Ammon's horn (tissue), 1 donor: ENCODE measurements at regions not wholly inside any gene's neighbourhood (a gene's known extent, or its start where the extent isn't known, plus 50 kb on each side); places are given as distances from the start of the nearest gene placed in this dataset.
A peak's percentile ranks its signal among the peaks of the same experiment; 100 is the strongest.

Experiments used
- DNase-seq: peaks from one replicate; pipeline ENCODE4 v3.0.0-alpha.2; 2016; ENCODE audit warnings: low spot score

- DNase-seq = no peak
Observed at GRCh38 chr6:146903451-146903850, 300.8 kb upstream of the STXBP5 start.

DNA sequence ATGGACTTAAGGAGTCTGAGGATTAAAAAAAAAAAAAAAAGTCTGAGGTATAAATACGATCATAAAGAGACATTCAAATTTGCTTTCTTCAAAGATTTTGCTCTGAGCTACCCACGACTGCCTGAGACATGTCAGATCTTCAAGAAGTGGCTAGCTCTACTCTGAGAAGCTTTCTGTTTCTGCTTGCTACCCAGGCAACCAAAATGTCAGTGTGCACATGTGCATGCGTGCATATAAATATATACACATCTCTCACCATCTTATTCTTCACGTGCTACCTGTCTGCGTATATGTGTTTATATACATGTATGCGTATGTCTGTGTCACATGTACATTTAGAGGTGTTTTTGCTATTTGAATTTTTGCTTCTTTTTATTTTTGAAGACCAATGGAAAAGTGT, 299.6 kb upstream of the STXBP5 start:
- no peak for DNase-seq

- DNase-seq = no peak
Observed at GRCh38 chr6:146905181-146905704, 299.0 kb upstream of the STXBP5 start.

DNA sequence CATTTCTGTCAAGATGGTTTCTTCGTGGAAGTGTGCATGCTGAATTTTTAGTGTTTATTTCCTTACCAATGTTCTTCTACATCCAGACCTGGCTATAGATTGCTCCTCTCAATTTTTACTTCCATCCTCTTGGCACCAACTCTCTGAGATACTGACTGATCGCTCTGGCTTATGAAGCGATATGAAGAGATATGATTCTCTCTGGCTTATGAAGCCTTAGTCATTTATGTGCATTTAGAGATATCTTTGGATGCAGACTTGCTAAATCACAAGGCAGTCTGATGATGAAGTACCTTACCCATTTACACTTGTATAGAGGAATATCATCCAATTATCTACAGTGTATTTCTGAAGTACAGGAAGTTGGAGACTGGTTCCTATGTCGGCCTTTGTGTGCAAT, 295.4 kb upstream of the STXBP5 start:
- DNase-seq = no peak

DNA sequence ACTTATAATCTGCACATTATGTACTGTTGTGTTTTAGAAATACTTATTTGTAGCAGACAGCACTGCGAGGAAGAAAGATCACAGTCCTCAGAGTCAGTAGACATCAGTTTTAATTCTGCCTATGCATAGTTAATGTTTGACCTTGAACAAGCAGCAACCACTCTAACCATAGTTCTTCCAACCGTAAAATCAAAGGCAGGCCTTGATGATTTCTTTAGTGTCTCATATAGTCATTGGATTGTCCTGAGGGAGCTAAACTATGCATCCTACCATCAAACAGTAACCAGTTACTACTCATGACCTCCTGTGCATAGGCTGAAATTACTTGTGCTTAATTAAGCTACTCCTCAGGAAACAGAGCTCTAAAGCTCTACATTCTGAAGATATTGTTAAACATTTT, 294.8 kb upstream of the STXBP5 start:
- DNase-seq = no peak

DNA sequence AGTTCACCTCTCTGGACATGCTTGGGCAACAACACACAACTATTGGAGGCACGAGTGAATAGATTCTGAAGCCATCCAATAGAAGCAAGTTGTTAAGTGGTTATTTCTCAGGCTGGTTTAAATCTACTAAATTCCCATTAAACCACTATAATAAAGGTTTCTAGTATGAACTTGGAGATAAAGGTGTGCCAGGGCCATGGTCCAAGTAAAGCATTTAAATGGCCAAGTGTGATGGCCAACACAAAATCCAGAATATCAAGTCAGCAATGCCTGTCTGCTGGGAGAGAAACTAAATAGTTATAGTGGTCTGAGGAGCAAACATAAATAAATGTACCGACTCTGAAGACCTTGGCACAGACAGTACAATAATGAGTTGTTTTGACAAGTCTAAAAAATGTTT, 294.3 kb upstream of the STXBP5 start:
- DNase-seq = no peak

DNA sequence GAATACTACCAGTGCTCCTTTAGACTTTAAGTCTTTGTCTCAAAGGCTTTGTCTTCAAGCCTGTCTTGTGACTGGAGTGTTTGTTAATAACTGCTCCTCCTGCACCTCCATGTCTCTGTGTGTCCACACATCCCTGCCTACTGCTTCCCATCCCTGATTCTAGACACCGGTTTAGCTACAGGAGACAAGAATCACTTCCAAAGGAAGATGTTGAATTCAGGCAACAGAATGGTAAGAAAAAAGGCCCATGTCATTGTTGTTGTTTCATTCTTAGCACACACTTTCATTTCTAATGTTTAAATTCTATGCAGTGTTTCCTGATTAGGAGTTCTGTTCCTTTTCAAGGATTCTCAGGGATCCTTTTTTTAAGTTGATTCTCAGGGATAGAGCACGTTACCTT, 293.6 kb upstream of the STXBP5 start:
- DNase-seq = no peak

DNA sequence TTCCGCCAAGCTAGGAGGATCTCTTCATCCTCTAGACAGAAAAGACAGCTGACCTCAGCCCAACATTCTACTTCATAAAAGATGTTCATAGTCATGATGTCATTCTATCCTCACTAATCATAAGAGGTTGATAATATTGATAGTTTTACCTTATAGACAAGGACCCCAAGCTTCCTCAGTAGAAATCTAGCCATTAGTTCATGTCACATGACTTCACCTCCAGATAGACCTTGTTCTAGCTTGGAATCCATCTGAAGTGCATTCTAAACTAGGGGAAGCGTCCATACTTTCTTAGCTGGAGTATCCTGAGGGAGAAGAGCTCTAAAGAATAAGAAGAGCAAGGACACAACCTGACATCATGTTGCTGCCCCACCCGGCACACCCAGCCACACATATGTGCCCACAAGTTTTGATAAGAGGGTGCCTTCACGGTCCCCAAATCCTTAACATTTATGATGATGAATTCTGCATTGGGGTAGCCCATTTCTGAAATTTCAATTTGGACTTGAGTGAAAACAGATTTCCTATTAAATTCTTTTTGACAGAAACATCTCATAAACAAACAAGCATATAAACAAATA, 292.5 kb upstream of the STXBP5 start:
- no peak for DNase-seq

DNA sequence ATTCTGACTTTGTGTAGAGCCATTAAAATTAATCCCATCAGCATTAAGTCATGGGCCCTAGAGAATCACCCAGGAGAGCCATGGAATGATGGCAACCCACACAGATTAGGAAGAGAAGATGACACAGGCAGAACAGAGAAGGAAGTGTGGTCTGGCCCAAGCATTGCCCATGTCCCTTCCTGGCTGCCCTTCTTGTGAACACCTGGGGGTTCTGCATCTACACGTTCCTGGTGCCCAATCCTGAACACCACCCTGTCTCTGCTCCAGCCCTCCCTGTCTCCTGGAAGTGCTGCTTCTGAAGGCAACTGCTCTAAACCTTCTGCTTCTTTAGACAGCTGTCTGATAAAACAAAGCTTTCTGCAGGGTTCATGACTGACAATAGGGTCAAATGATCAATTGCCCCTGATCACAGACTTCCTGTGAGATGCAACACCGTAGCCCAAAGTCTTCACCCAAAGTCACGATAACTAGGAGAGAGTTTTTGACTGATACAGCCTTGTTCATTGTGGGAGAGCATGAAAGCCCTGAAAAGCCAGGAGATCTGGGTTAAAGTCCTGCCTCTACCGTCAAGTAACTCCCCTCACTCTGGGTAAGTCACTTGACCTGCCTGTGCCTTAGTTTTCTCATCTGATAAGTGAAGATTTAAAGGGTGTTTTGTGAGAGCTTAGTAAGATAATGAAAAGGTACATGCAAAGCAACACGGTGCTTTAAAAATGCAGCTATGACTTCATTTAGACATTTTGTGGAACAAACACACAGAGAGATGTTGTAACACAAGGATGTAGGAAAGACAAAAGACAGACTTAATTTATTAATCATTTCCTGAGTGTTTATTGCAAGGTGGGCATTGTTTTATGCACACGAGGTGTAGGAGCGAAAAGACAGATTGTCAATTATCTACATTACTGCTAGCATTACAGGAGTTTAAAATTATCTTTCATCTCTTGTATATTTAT, 291.2 kb upstream of the STXBP5 start:
- no peak for DNase-seq

DNA sequence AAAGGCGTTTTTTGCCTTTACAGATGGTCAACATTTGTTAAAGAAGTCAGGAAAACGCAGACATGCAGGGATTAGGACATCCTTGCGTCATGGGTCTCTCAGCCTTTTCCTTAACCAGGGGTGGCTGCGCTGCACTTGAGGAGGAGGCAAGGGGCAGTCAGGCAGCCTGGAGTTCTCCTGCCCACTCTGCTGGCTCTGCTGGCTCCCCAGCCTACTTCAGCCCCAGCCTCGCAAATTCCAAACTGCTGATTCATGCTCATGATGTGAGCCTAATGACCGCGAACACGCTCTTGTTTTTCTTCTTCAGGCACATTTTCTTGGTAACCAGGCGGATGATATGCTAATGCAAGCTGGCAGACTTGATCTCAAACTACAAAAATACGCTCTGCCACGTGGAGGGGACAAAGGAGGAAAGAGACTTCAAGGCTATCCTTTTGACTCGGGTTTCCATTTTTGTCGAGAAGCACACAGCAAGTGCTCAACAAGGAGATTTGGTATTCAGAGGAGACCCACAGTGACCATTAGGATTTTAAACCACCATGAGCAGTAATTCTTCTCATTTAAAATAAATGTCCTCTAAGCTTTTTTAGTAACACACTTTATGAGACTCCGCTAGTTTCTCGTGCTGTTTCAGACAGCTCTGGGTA, 290.3 kb upstream of the STXBP5 start:
- peak; percentile 67 for DNase-seq

GRCh38 chr6:146914489-146915483, 289.4 kb upstream of the STXBP5 start:
- DNase-seq = no peak

- DNase-seq = no peak
Observed at GRCh38 chr6:146915671-146916127, 288.5 kb upstream of the STXBP5 start.

DNA sequence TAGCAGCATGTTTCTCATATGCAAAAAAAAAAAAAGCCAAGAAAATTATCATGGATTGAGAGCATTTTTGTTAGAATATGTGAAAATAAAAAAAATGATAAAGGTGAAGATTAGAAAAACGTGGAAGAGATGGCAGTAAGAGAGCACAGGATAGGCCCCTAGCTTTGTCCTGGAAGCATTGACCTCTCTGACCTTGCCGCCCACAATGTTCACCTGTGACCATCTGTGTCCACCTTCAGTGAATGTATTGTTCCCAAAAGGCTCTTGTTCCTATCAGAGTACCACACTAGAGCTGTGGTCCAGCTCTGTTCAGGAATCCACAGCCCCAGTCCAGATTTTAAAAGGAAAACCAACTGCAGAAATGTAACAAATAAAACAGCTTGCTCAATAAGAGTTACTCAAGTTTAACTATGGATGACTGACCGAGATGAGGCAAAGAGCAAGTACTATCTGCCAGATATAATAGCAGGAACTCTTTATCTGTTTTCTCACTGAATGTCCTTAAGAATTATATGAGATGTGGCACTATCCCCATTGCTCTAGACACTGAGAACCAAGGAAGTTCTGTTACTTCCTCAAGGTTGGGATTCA, 287.7 kb upstream of the STXBP5 start:
- no peak for DNase-seq

GRCh38 chr6:146917182-146917581, 287.0 kb upstream of the STXBP5 start:
- no peak for DNase-seq

DNA sequence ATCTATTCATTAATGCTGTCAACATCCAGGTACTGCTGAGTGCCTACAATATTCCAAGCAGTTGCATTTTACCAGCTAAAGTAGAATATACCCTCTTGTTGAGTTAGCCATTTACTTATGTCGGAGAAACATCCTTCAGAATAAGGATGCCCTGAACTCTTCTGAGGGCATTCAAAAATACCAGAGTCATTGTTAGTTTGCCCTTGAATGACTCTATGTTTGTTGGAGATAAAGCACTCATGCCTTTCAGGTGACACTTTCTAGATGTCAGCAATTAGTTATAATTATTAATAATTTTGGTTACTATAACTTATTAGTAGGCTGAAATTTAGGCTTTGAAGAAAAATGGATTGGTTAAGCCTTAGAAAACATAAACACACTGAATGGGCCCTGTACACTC, 286.2 kb upstream of the STXBP5 start:
- DNase-seq = no peak

DNA sequence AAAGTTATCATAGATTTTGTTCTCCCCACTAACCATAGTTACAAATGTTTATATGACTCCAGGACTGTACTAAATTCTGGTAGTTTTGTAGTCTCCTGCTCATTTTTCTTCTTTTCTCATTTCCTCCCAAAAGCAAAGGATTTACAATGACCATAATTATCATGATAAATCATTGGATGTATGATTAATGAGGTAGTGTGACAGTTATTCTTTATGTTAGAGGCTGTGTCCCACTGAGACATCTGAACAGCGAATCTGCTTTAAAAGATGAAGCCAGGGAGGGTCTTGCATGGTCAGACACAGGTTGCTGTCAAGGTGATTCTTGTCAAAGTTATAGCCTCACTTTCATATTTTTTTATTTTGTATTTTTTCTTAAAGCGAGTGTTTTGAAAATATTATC, 285.2 kb upstream of the STXBP5 start:
- no peak for DNase-seq

DNA sequence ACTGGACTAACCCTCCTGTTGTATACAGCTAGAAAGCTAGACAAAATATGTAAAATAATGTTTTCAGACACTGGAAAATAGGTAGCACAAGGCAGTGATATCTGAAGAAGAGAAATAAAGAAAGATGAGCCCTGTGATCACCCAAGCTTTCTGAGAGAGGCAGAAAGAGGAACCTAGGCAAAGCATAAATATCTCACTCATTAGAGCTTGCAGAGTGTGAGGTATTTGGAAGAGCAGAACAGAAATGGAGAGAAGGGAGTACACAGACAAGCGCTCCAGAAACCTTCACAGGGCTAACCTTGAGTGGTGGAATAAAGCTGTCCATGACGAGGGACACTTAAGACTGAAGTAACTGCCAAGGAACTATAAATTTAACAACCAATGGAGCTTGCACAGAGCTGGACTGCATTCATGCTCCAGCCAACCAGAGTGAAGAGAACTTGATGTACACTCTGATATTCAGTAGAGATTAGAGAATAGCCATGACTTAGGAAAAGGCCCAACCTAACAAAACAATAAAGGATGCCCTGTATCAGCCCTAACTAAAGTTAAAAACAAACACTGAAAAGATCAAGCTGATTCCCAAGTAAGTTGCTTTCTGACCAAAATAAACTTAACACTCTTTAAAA, 280.9 kb upstream of the STXBP5 start:
- DNase-seq = no peak

DNA sequence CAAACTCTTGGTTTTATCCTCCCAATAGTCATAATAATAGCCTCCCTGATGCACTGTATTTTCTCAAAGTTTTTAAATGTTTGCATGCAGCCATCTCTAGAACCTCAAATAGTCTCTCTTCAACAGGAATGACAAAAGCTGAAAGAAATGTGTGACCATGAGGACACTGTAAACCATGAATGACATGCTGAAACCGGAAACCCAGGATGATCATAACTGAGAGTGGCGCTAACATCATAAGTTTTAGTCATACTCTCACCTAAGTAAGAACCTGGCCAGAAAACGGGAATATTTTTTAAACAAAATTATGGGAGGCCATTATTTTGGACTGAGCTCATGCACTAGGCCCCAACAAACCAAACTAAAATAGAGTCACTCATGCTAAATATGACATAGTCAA, 278.4 kb upstream of the STXBP5 start:
- DNase-seq = no peak

GRCh38 chr6:146928503-146928902, 275.7 kb upstream of the STXBP5 start:
- DNase-seq = no peak

DNA sequence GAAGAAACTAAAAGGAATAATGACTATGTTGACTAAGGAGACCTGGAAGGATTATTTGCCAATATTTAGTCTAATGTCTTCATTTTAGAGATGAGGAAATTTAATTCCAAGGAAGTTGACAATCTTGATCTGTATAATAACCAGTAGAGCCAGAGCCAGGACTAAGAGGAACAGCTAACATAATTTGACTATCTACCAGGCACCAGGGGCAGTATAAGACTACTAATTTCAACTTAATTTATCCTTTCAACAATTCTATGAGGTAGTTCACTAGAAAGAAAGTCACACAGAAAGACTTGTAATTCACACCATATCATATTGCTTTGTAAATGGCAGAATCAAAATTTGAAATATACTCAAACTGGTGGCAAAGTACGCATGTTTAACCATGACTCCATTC, 273.0 kb upstream of the STXBP5 start:
- no peak for DNase-seq

- DNase-seq = no peak
Observed at GRCh38 chr6:146937316-146937715, 266.9 kb upstream of the STXBP5 start.
